Peyer's patch (tissue), 4 donors: ENCODE measurements at regions not wholly inside any gene's neighbourhood (a gene's known extent, or its start where the extent isn't known, plus 50 kb on each side); places are given as distances from the start of the nearest gene placed in this dataset.

Experiments
- POLR2A ChIP-seq, 2 donors: fragments of 450-650 bp; IDR thresholded peaks; one replicate each; pipeline ENCODE4 v1.5.1; 2017; ENCODE audit warnings: antibody characterized with exemption in 2 of 2, mild to moderate bottlenecking in 2 of 2, moderate library complexity in 2 of 2
- TF ChIP-seq, protein P1 (sequence below), 6 experiments: fragments of 450-650 bp in 4 of 6; fragments of 200-600 bp in 2 of 6; sonication (generic) in 1 of 6; IDR thresholded peaks; one replicate each; pipeline ENCODE4 v1.5.1; 2017 to 2019; ENCODE audit warnings: antibody characterized with exemption in 6 of 6, mild to moderate bottlenecking in 3 of 6, moderate library complexity in 1 of 6

DNA sequence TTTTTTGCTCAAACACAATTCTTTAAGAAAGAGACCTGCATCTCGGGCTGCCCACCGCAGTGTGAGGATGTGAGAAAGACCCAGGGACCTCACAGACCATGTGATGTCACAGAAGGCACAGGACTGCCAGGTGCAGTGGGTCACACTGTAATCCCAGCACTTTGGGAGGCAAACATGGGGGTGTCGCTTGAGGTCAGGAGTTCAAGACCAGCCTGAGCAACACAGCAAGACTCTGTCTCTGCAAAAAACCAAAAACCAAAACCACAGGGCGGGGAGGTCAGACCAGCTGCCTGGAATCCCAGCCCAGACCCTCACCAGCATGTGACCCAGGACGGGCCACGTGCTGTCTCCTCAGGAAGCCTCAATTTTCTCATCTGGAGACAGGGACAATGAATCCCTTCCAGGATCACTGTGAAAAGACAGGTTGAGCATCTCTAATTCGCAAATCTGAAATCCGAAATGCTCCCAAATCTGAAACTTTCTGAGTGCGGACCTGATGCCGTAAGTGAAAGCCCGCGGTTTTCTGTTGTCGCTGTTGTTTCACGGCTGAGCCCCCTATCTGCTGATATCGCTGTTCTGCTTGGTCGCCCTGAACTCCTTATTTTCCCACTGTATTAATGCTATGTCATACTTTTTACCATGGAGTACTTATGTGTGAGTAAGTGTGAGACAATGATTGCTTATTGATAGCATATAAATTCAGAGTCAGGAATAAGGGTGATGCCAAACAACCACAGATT is 159.5 kb upstream of the PTPN1 start:
- TF ChIP-seq, protein P1, sequence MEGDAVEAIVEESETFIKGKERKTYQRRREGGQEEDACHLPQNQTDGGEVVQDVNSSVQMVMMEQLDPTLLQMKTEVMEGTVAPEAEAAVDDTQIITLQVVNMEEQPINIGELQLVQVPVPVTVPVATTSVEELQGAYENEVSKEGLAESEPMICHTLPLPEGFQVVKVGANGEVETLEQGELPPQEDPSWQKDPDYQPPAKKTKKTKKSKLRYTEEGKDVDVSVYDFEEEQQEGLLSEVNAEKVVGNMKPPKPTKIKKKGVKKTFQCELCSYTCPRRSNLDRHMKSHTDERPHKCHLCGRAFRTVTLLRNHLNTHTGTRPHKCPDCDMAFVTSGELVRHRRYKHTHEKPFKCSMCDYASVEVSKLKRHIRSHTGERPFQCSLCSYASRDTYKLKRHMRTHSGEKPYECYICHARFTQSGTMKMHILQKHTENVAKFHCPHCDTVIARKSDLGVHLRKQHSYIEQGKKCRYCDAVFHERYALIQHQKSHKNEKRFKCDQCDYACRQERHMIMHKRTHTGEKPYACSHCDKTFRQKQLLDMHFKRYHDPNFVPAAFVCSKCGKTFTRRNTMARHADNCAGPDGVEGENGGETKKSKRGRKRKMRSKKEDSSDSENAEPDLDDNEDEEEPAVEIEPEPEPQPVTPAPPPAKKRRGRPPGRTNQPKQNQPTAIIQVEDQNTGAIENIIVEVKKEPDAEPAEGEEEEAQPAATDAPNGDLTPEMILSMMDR (IDR thresholded peaks at IDR 0.05), result no peak
- TF ChIP-seq POLR2A (IDR thresholded peaks at IDR 0.05), result no peak
